ENCODE measurements at regions not wholly inside any gene's neighbourhood (a gene's known extent, or its start where the extent isn't known, plus 50 kb on each side); places are given as distances from the start of the nearest gene placed in this dataset.

DNA sequence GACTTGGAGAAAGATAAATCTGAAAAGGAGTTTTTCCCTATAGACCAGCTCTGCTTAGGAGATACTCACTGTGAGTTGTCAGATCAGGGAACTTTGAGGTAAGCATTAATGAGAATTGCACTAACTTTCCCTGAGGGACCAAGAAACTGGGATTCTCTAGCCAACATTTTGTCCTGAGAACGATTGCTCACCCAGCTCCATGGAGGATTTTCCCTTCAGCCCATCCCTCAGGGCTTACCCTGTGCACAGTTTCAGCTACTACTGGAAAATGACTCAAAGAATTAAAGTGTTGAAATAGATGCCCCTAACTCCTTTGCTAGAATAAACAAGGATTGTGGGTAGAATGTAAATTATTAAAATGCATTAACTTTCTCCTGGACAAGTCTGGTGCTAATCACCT is 237.2 kb upstream of the IL12B start:
- H3K27me3 ChIP-seq: no peaks in the 10 kb centered on the region
- no peaks in the 10 kb centered on the region for H3K9me3 ChIP-seq
- intact Hi-C loops (cut with DNase I): no loop called here
- no peak for DNase-seq
- no peaks in the 10 kb centered on the region for H3K4me1 ChIP-seq
- TF ChIP-seq POLR2A (IDR thresholded peaks at IDR 0.05): no peak
- TF ChIP-seq, protein P1, sequence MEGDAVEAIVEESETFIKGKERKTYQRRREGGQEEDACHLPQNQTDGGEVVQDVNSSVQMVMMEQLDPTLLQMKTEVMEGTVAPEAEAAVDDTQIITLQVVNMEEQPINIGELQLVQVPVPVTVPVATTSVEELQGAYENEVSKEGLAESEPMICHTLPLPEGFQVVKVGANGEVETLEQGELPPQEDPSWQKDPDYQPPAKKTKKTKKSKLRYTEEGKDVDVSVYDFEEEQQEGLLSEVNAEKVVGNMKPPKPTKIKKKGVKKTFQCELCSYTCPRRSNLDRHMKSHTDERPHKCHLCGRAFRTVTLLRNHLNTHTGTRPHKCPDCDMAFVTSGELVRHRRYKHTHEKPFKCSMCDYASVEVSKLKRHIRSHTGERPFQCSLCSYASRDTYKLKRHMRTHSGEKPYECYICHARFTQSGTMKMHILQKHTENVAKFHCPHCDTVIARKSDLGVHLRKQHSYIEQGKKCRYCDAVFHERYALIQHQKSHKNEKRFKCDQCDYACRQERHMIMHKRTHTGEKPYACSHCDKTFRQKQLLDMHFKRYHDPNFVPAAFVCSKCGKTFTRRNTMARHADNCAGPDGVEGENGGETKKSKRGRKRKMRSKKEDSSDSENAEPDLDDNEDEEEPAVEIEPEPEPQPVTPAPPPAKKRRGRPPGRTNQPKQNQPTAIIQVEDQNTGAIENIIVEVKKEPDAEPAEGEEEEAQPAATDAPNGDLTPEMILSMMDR (IDR thresholded peaks at IDR 0.05): no peak
- H3K4me3 ChIP-seq (replicated peaks in 1 of 3): no peak overlapping the region
- WGBS, 2 donors: 61 to 88% methylated on average over 1 of the region's 1 CpG
- no peak overlapping the region for H3K27ac ChIP-seq
- H3K36me3 ChIP-seq: no peaks in the 10 kb centered on the region

DNA sequence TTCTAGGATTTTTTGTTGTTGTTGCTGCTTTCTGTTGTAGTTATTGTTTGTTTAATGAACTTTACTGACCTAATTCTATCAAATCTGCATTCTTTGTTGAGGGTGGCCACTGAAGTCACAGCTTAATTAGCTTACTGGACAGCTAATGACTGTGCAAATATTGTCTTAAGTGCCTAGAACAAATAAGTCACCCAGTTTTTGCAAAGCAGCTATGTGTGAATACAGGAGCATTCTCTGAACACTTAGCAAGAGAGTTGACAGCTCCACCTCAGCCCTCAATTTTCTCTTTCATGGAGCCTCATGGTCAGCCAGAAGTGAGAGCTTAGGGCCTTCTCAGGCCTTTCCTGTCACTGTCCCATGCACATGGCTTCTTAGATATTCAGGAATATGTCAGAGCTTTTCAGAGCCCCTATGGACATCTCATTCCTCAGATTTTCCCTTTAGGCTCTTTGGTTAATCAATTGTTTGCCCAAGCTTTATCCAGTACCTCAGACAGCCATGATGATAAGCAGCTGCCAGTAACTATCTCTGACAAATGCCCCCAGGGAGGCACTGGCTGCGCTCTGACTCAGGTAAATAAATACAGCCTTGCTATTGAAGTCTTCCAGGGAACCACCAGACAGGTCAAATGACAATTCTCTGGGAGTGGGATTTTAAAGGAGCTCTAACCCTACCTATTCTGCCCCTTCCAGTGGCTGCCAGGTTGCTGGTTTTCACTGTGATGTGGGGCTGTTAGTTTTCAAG is 241.4 kb upstream of the IL12B start:
- Histone ChIP-seq H3K9me3 (no peaks in the 10 kb centered on the region), H3K27me3 (no peaks in the 10 kb centered on the region), H3K27ac (no peak overlapping the region), H3K4me1 (no peaks in the 10 kb centered on the region), H3K36me3 (no peaks in the 10 kb centered on the region), H3K4me3 (replicated peaks in 1 of 3) (no peak overlapping the region)
- no peak for DNase-seq
- TF ChIP-seq, protein P1 (IDR thresholded peaks at IDR 0.05): no peak
- TF ChIP-seq POLR2A (IDR thresholded peaks at IDR 0.05): no peak
- intact Hi-C loops (cut with DNase I): no loop called here
- 91 to 94% methylated on average over 1 of the region's 1 CpG for WGBS, 2 donors

DNA sequence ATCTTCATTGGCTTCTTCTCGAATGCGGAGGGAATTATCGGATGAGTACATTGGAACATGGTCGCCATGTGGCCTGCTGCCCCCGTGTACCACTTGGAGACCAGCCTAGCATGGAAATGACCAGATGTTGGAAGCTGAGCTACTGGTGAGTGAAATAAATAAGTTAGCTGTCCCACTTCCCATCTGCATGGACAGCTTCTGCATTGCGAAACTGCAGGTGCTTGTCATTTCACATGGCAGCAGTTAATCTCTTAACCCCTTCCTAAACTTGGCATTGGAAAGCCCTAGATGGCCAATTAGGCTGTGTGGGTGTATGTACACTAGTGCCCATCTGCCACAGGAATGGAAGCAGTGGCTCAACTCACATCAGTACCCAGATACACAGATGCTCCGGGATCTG is 246.6 kb upstream of the IL12B start:
- Histone ChIP-seq H3K27me3 (no peaks in the 10 kb centered on the region), H3K4me1 (peaks cover 4% of the 10 kb centered on the region in 2 donors), H3K36me3 (no peaks in the 10 kb centered on the region), H3K4me3 (replicated peaks in 1 of 3) (no peak overlapping the region), H3K9me3 (no peaks in the 10 kb centered on the region), H3K27ac (no peak overlapping the region)
- 92 to 98% methylated on average over 7 of the region's 7 CpGs for WGBS, 2 donors
- no peak for TF ChIP-seq POLR2A (IDR thresholded peaks at IDR 0.05)
- TF ChIP-seq, protein P1 (IDR thresholded peaks at IDR 0.05): no peak
- intact Hi-C loops (cut with DNase I): no loop called here
- DNase-seq: no peak

DNA sequence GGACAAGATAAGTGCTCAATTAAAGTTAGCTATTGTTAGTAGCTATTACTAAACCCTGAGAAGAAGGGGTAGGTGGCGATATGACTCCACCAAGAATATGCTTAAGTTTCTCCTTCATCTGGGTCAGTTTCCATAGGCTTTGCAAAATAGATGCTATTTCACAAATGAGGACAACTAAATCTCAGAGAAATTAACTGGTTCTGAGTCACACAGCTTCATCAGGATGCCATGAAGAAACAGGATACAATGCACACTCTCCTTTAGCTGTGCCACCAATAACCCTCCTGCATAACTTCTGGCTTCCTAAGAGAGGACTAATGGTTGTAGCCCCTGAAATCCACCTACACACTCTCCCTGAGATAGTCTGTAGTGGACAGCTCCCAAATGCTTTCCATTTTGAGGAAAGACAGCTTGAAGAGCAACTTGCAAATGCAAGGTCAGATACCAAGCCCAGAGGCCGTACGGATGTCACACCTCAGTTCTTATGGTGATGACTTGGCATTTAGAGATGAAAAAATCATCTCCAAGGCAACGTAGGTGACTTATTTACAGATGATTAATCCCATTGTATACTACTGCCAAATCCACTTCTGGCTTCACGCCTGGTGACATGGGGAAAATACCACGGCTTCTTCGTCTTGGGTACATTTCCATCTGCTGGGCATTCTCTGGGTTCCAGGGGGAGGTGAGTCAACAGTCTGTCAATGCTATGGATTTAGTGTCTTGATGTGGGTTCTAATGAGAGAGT is 251.4 kb upstream of the IL12B start:
- TF ChIP-seq, protein P1 (IDR thresholded peaks at IDR 0.05): peak in 1 of 6 experiments; percentile 13
- TF ChIP-seq POLR2A (IDR thresholded peaks at IDR 0.05): no peak

More for the DNA sequence above, 251.4 kb upstream of the IL12B start:
- Histone ChIP-seq H3K27me3 (no peaks in the 10 kb centered on the region), H3K27ac (no peak overlapping the region), H3K9me3 (no peaks in the 10 kb centered on the region), H3K4me3 (replicated peaks in 1 of 3) (no peak overlapping the region), H3K36me3 (no peaks in the 10 kb centered on the region), H3K4me1 (peaks cover 7 to 12% of the 10 kb centered on the region in 2 donors)
- intact Hi-C loops (cut with DNase I): no loop called here
- peak; percentile 78 to 86 for DNase-seq
- WGBS, 2 donors: 35 to 66% methylated on average over 7 of the region's 7 CpGs
